ENCODE measurements at regions not wholly inside any gene's neighbourhood (a gene's known extent, or its start where the extent isn't known, plus 50 kb on each side); places are given as distances from the start of the nearest gene placed in this dataset.

DNA sequence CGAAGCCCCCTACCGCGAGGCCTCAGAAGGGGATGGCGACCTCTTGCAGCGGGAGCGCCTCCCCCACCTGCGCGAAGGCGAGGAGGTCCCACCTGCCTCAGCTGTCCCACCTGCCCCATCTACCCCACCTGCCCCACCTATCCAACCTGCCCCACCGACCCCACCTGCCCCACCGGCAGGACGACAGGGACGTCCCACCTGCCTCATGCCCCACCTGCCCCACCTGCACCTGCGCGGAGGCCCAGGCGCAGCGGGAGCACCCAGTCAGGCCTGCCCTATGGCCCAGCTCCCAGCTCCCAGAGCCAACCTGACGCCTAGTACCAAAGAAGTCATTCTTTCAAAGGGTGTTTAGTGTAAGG is 489.1 kb upstream of the SMIM21 start:
- TF ChIP-seq, protein P1, sequence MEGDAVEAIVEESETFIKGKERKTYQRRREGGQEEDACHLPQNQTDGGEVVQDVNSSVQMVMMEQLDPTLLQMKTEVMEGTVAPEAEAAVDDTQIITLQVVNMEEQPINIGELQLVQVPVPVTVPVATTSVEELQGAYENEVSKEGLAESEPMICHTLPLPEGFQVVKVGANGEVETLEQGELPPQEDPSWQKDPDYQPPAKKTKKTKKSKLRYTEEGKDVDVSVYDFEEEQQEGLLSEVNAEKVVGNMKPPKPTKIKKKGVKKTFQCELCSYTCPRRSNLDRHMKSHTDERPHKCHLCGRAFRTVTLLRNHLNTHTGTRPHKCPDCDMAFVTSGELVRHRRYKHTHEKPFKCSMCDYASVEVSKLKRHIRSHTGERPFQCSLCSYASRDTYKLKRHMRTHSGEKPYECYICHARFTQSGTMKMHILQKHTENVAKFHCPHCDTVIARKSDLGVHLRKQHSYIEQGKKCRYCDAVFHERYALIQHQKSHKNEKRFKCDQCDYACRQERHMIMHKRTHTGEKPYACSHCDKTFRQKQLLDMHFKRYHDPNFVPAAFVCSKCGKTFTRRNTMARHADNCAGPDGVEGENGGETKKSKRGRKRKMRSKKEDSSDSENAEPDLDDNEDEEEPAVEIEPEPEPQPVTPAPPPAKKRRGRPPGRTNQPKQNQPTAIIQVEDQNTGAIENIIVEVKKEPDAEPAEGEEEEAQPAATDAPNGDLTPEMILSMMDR (conservative IDR thresholded peaks at IDR 0.05; ENCODE audit: low read depth in 2 of 2), result no peak
- TF ChIP-seq ZNF331 (CRISPR knock-in tag; IDR thresholded peaks at IDR 0.05; ENCODE audit: low read depth) (no peak), JUNB (IDR thresholded peaks at IDR 0.05; ENCODE audit: unreplicated experiment) (no peak), EZH2 (IDR thresholded peaks at IDR 0.05; ENCODE audit: low read depth, unreplicated experiment) (no peak)

All from GM23338 (cell line).